ENCODE measurements at regions not wholly inside any gene's neighbourhood (a gene's known extent, or its start where the extent isn't known, plus 50 kb on each side); places are given as distances from the start of the nearest gene placed in this dataset.

GRCh38 chr9:90457386-90458190, 185.0 kb downstream of the DIRAS2 start:
- H3K79me2 ChIP-seq (ENCODE audit: control insufficient read depth, insufficient read depth, low read length), result no peaks in the 10 kb centered on the region
- H3K27me3 ChIP-seq (ENCODE audit: control insufficient read depth, extremely low read depth, insufficient read depth, low read length), result no peaks in the 10 kb centered on the region
- H3K9ac ChIP-seq (ENCODE audit: control insufficient read depth, extremely low read depth, insufficient read depth, low read length), result no peak overlapping the region
- H4K20me1 ChIP-seq (ENCODE audit: control insufficient read depth, extremely low read depth, insufficient read depth, low read length), result no peaks in the 10 kb centered on the region
- no peak overlapping the region for H3K27ac ChIP-seq (ENCODE audit: control insufficient read depth, insufficient read depth, low read length)
- H3K36me3 ChIP-seq (ENCODE audit: control insufficient read depth in 2 of 2, extremely low read depth in 1 of 2, insufficient read depth in 2 of 2, low read length in 2 of 2), result no peaks in the 10 kb centered on the region
- TF ChIP-seq, protein P1, sequence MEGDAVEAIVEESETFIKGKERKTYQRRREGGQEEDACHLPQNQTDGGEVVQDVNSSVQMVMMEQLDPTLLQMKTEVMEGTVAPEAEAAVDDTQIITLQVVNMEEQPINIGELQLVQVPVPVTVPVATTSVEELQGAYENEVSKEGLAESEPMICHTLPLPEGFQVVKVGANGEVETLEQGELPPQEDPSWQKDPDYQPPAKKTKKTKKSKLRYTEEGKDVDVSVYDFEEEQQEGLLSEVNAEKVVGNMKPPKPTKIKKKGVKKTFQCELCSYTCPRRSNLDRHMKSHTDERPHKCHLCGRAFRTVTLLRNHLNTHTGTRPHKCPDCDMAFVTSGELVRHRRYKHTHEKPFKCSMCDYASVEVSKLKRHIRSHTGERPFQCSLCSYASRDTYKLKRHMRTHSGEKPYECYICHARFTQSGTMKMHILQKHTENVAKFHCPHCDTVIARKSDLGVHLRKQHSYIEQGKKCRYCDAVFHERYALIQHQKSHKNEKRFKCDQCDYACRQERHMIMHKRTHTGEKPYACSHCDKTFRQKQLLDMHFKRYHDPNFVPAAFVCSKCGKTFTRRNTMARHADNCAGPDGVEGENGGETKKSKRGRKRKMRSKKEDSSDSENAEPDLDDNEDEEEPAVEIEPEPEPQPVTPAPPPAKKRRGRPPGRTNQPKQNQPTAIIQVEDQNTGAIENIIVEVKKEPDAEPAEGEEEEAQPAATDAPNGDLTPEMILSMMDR (optimal IDR thresholded peaks at IDR 0.05 in 1 of 3, IDR thresholded peaks at IDR 0.05 in 1 of 3, conservative IDR thresholded peaks at IDR 0.05 in 1 of 3; ENCODE audit: extremely low read depth in 1 of 3, insufficient read depth in 2 of 3, low read length in 3 of 3), result no peak
- no peak for TF ChIP-seq EZH2 (IDR thresholded peaks at IDR 0.05; ENCODE audit: low read length)
- no peak for DNase-seq (ENCODE audit: low read depth, low spot score)
- H3K4me2 ChIP-seq (ENCODE audit: control insufficient read depth, extremely low read depth, insufficient read depth, low read depth, low read length), result no peak overlapping the region
- no peak overlapping the region for H3K4me3 ChIP-seq (ENCODE audit: control insufficient read depth in 2 of 3, extremely low read depth in 1 of 3, insufficient read depth in 2 of 3, low read depth in 1 of 3, low read length in 3 of 3)
- FAIRE-seq, result no peak
- H3K4me1 ChIP-seq (ENCODE audit: control insufficient read depth, extremely low read depth, insufficient read depth, low read length), result no peaks in the 10 kb centered on the region
- dilution Hi-C loops (cut with MboI; ENCODE audit: extremely low pct_ligation_motif_present, low sequenced_read_pairs), result no loop called here
- H2AFZ ChIP-seq (ENCODE audit: control insufficient read depth, low read length), result no peak overlapping the region
- H3K9me3 ChIP-seq (ENCODE audit: control insufficient read depth, low read depth, low read length), result no peaks in the 10 kb centered on the region
- no peaks in the 10 kb centered on the region for H3K9me1 ChIP-seq (ENCODE audit: control insufficient read depth, extremely low read depth, insufficient read depth, low read length)

DNA sequence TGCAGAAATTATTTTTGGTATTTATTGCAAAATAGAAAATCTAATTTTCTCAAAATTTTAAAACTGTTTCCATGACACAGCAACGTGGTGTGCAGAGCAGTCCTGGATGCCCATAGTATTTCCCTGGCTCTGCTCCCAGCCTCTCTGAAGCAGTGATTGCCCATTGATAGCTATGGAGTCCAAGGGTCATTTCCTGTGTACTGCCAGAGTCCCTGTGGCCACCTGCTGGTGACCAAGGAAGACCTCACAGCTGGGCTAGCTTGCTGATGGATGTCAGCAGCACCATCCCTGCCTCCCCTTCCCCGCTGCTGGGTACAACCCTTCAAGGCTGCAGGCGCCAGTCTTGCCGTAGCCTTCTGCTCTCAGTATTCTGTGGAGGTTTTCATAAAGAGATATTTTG, 184.1 kb downstream of the DIRAS2 start:
- no peaks in the 10 kb centered on the region for H3K4me1 ChIP-seq (ENCODE audit: control insufficient read depth, extremely low read depth, insufficient read depth, low read length)
- dilution Hi-C loops (cut with MboI; ENCODE audit: extremely low pct_ligation_motif_present, low sequenced_read_pairs), result no loop called here
- H3K4me2 ChIP-seq (ENCODE audit: control insufficient read depth, extremely low read depth, insufficient read depth, low read depth, low read length), result no peak overlapping the region
- TF ChIP-seq, protein P1 (optimal IDR thresholded peaks at IDR 0.05 in 1 of 3, IDR thresholded peaks at IDR 0.05 in 1 of 3, conservative IDR thresholded peaks at IDR 0.05 in 1 of 3; ENCODE audit: extremely low read depth in 1 of 3, insufficient read depth in 2 of 3, low read length in 3 of 3), result no peak
- TF ChIP-seq EZH2 (IDR thresholded peaks at IDR 0.05; ENCODE audit: low read length), result no peak
- no peaks in the 10 kb centered on the region for H3K36me3 ChIP-seq (ENCODE audit: control insufficient read depth in 2 of 2, extremely low read depth in 1 of 2, insufficient read depth in 2 of 2, low read length in 2 of 2)
- no peaks in the 10 kb centered on the region for H3K27me3 ChIP-seq (ENCODE audit: control insufficient read depth, extremely low read depth, insufficient read depth, low read length)
- no peak overlapping the region for H2AFZ ChIP-seq (ENCODE audit: control insufficient read depth, low read length)
- H3K79me2 ChIP-seq (ENCODE audit: control insufficient read depth, insufficient read depth, low read length), result no peaks in the 10 kb centered on the region
- no peaks in the 10 kb centered on the region for H4K20me1 ChIP-seq (ENCODE audit: control insufficient read depth, extremely low read depth, insufficient read depth, low read length)
- no peaks in the 10 kb centered on the region for H3K9me1 ChIP-seq (ENCODE audit: control insufficient read depth, extremely low read depth, insufficient read depth, low read length)
- no peaks in the 10 kb centered on the region for H3K9me3 ChIP-seq (ENCODE audit: control insufficient read depth, low read depth, low read length)
- H3K4me3 ChIP-seq (ENCODE audit: control insufficient read depth in 2 of 3, extremely low read depth in 1 of 3, insufficient read depth in 2 of 3, low read depth in 1 of 3, low read length in 3 of 3), result no peak overlapping the region
- no peak overlapping the region for H3K27ac ChIP-seq (ENCODE audit: control insufficient read depth, insufficient read depth, low read length)
- H3K9ac ChIP-seq (ENCODE audit: control insufficient read depth, extremely low read depth, insufficient read depth, low read length), result no peak overlapping the region
- DNase-seq (ENCODE audit: low read depth, low spot score), result no peak
- FAIRE-seq, result no peak

Measured in keratinocyte (primary cell).